Lower leg skin (tissue), 3 donors: ENCODE measurements at regions not wholly inside any gene's neighbourhood (a gene's known extent, or its start where the extent isn't known, plus 50 kb on each side); places are given as distances from the start of the nearest gene placed in this dataset.

Experiments used
- POLR2A ChIP-seq, 2 donors: fragments of 450-650 bp; IDR thresholded peaks; one replicate each; pipeline ENCODE4 v1.6.1; 2016 to 2017; ENCODE audit warnings: antibody characterized with exemption in 2 of 2, mild to moderate bottlenecking in 1 of 2, moderate library complexity in 1 of 2
- TF ChIP-seq, protein P1 (sequence below), 3 donors: fragments of 450-650 bp; IDR thresholded peaks; one replicate each; pipeline ENCODE4 v1.5.1; 2016; ENCODE audit warnings: antibody characterized with exemption in 3 of 3, mild to moderate bottlenecking in 3 of 3, moderate library complexity in 2 of 3

DNA sequence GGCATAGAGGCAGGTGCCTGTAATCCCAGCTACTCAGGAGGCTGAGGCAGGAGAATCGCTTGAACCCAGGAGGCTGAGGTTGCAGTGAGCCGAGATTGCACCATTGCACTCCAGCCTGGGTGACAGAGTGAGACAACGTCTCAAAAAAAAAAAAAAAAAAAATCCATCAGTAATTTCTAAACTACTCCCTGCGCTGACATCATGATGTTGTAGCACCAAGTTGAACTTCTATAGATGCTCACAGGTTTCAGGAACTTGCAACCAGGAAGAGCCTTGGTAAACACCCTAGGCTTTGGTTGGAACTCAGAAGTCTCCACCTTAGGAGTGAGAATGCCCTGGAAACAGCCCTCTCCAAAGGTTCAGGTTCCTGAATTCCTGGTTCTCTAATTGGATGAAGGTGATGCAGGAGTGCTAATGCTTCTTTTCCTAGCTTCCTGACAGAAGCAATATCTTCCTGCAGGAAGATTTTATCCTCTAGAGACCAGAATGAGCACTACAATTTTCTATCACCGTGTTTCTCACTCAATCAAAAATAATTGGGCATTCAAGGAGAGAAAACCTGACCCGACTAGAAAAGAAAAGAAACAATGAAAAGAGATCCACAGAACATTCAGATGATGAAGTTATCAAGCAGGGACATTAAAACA is 469.6 kb downstream of the GADD45G start:
- no peak for TF ChIP-seq POLR2A (IDR thresholded peaks at IDR 0.05)
- TF ChIP-seq, protein P1, sequence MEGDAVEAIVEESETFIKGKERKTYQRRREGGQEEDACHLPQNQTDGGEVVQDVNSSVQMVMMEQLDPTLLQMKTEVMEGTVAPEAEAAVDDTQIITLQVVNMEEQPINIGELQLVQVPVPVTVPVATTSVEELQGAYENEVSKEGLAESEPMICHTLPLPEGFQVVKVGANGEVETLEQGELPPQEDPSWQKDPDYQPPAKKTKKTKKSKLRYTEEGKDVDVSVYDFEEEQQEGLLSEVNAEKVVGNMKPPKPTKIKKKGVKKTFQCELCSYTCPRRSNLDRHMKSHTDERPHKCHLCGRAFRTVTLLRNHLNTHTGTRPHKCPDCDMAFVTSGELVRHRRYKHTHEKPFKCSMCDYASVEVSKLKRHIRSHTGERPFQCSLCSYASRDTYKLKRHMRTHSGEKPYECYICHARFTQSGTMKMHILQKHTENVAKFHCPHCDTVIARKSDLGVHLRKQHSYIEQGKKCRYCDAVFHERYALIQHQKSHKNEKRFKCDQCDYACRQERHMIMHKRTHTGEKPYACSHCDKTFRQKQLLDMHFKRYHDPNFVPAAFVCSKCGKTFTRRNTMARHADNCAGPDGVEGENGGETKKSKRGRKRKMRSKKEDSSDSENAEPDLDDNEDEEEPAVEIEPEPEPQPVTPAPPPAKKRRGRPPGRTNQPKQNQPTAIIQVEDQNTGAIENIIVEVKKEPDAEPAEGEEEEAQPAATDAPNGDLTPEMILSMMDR (IDR thresholded peaks at IDR 0.05), result no peak
